Ovary (tissue), 7 donors: ENCODE measurements at regions not wholly inside any gene's neighbourhood (a gene's known extent, or its start where the extent isn't known, plus 50 kb on each side); places are given as distances from the start of the nearest gene placed in this dataset.
"Not testable (repeated sequence)": the region's sequence is repeated elsewhere in the genome, so short reads cannot be mapped to it uniquely, and the experiment has no call there.

Experiments used
- DNase-seq, 5 donors: peaks; one replicate each; pipeline ENCODE4 v3.0.0-alpha.2; 2019 to 2020
- H3K27ac ChIP-seq, 2 donors: fragments of 200-600 bp; one replicate each; pipeline versions ENCODE4 v1.5.1 to v1.8.0; 2019 to 2022
- H3K27me3 ChIP-seq: fragments of 200-600 bp; one replicate; pipeline ENCODE4 v1.8.0; 2022
- H3K36me3 ChIP-seq: fragments of 200-600 bp; sonication (generic); one replicate; pipeline ENCODE4 v1.5.1; 2019
- H3K4me1 ChIP-seq: one replicate; pipeline ENCODE4 v1.8.1; 2013; ENCODE audit warnings: mild to moderate bottlenecking, moderate library complexity; ENCODE audit not compliant: insufficient read depth
- H3K4me3 ChIP-seq: fragments of 200-600 bp; sonication (generic); one replicate; pipeline ENCODE4 v1.5.1; 2017
- H3K9me3 ChIP-seq, 2 donors: fragments of 200-600 bp in 1 of 2; sonication (generic) in 1 of 2; one replicate each; pipeline versions ENCODE4 v1.5.1 to v1.8.1; 2013 to 2019; ENCODE audit warnings: mild to moderate bottlenecking in 1 of 2, moderate library complexity in 1 of 2
- CTCF ChIP-seq, 3 donors: fragments of 450-650 bp in 2 of 3; fragments of 200-600 bp in 1 of 3; IDR thresholded peaks; one replicate each; pipeline versions ENCODE4 v1.5.1 to v1.8.0; 2016 to 2022; ENCODE audit warnings: antibody characterized with exemption in 3 of 3, mild to moderate bottlenecking in 1 of 3
- EP300 ChIP-seq: sonication (generic); formaldehyde crosslinking; IDR thresholded peaks from one replicate; pipeline ENCODE4 v1.6.1; 2017; ENCODE audit warnings: antibody characterized with exemption
- POLR2A ChIP-seq: fragments of 450-650 bp; IDR thresholded peaks from one replicate; pipeline ENCODE4 v1.6.1; 2017; ENCODE audit warnings: antibody characterized with exemption, mild to moderate bottlenecking, moderate library complexity
- WGBS, 3 donors: extraction: QIAGEN DNeasy Blood & Tissue Kit in 1 of 3; methylation state at CpG; one replicate each; pipeline versions ENCODE4 v1.1.5 to v1.1.7; 2013 to 2017; 5-methylcytosine and 5-hydroxymethylcytosine counted together
- intact Hi-C, 4 donors: fragments of 100-400 bp; cut with DNase I; formaldehyde crosslinking; loops; one replicate each; pipeline versions ENCODE4 v1.11.0 to v1.15.1; 2022 to 2023
- donor health status: DM: no; HTN: no; CAD: no; lungs with moderate emphysema.
- donor health status: DM: no; HTN: no; CAD: no.
- donor health status: Bipolar disorder and iron deficiency.
- donor health status: DM: no; HTN: no; CAD: no.
- donor health status: DM: yes; HTN: yes; CAD: no.

GRCh38 chr18:1846640-1847039 is 724.7 kb downstream of the METTL4 start:
- intact Hi-C loops: no loop called here
- no peak overlapping the region for H3K27ac ChIP-seq

GRCh38 chr18:1848716-1849115 is 722.6 kb downstream of the METTL4 start:
- no peaks in the 10 kb centered on the region for H3K36me3 ChIP-seq
- intact Hi-C loops: no loop called here
- no peaks in the 10 kb centered on the region for H3K9me3 ChIP-seq
- DNase-seq: no peak
- no peak overlapping the region for H3K27ac ChIP-seq
- no peak overlapping the region for H3K4me3 ChIP-seq
- TF ChIP-seq CTCF (IDR thresholded peaks at IDR 0.05) (no peak), POLR2A (no peak), EP300 (no peak)
- 47 to 67% (median 48%) methylated on average over 1 of the region's 1 CpG for WGBS, 3 donors
- H3K27me3 ChIP-seq: no peaks in the 10 kb centered on the region
- no peaks in the 10 kb centered on the region for H3K4me1 ChIP-seq

More at GRCh38 chr18:1846640-1847039, 724.7 kb downstream of the METTL4 start:
- no peaks in the 10 kb centered on the region for H3K27me3 ChIP-seq
- H3K36me3 ChIP-seq: no peaks in the 10 kb centered on the region
- TF ChIP-seq POLR2A (no peak), EP300 (no peak), CTCF (IDR thresholded peaks at IDR 0.05) (no peak)
- H3K4me1 ChIP-seq: no peaks in the 10 kb centered on the region
- no peaks in the 10 kb centered on the region for H3K9me3 ChIP-seq
- DNase-seq: no peak
- no peak overlapping the region for H3K4me3 ChIP-seq
- 75 to 84% (median 77%) methylated on average over 3 of the region's 3 CpGs for WGBS, 3 donors

GRCh38 chr18:1849386-1849785 is 721.9 kb downstream of the METTL4 start:
- WGBS, 3 donors: 82 to 89% (median 87%) methylated on average over 6 of the region's 6 CpGs
- DNase-seq: no peak
- H3K36me3 ChIP-seq: no peaks in the 10 kb centered on the region
- intact Hi-C loops: no loop called here
- H3K4me1 ChIP-seq: no peaks in the 10 kb centered on the region
- H3K27ac ChIP-seq: no peak overlapping the region
- no peak for TF ChIP-seq CTCF (IDR thresholded peaks at IDR 0.05)
- no peak for TF ChIP-seq EP300
- no peak for TF ChIP-seq POLR2A
- no peaks in the 10 kb centered on the region for H3K27me3 ChIP-seq
- no peak overlapping the region for H3K4me3 ChIP-seq
- H3K9me3 ChIP-seq: no peaks in the 10 kb centered on the region

- H3K27me3 ChIP-seq, H3K9me3 ChIP-seq, DNase-seq, H3K36me3 ChIP-seq, intact Hi-C loops, H3K4me3 ChIP-seq, H3K27ac ChIP-seq, H3K4me1 ChIP-seq: not testable (repeated sequence)
- WGBS, 3 donors: 67 to 69% (median 69%) methylated on average over 2 of the region's 2 CpGs
Observed at GRCh38 chr18:1857281-1857680, 714.0 kb downstream of the METTL4 start.

- intact Hi-C loops: no loop called here
- 91 to 93% (median 91%) methylated on average over 2 of the region's 2 CpGs for WGBS, 3 donors
Observed at GRCh38 chr18:1861473-1861872, 709.8 kb downstream of the METTL4 start.

GRCh38 chr18:1865869-1866268 is 705.4 kb downstream of the METTL4 start:
- WGBS, 3 donors: 86 to 95% (median 88%) methylated on average over 2 to 3 of the region's 3 CpGs
- intact Hi-C loops: no loop called here

More at GRCh38 chr18:1861473-1861872, 709.8 kb downstream of the METTL4 start:
- no peak for TF ChIP-seq POLR2A
- Histone ChIP-seq H3K36me3 (no peaks in the 10 kb centered on the region), H3K27ac (no peak overlapping the region), H3K4me1 (no peaks in the 10 kb centered on the region), H3K4me3 (no peak overlapping the region), H3K27me3 (no peaks in the 10 kb centered on the region), H3K9me3 (no peaks in the 10 kb centered on the region)
- no peak for DNase-seq

More at GRCh38 chr18:1865869-1866268, 705.4 kb downstream of the METTL4 start:
- H3K27ac ChIP-seq: no peak overlapping the region
- DNase-seq: no peak
- H3K4me3 ChIP-seq: no peak overlapping the region
- no peaks in the 10 kb centered on the region for H3K9me3 ChIP-seq
- no peak for TF ChIP-seq CTCF (IDR thresholded peaks at IDR 0.05)
- no peaks in the 10 kb centered on the region for H3K36me3 ChIP-seq
- H3K27me3 ChIP-seq: no peaks in the 10 kb centered on the region
- no peaks in the 10 kb centered on the region for H3K4me1 ChIP-seq
